Pancreas (tissue), 10 donors: ENCODE measurements at regions not wholly inside any gene's neighbourhood (a gene's known extent, or its start where the extent isn't known, plus 50 kb on each side); places are given as distances from the start of the nearest gene placed in this dataset.

ENCODE experiments used
- ATAC-seq, 4 donors: fragments of 200-7000 bp; cut with Tn5 transposase; one replicate each; pipeline versions ENCODE4 v1.8.0 to v1.9.1; 2020; ENCODE audit warnings: mild to moderate bottlenecking in 4 of 4, moderate library complexity in 4 of 4
- DNase-seq, 6 donors: peaks; one replicate each; pipeline ENCODE4 v3.0.0-alpha.2; 2020
- FAIRE-seq: peaks from 2 replicates; lab custom pipeline; 2012; peaks lifted over from hg19 to GRCh38; lab: Jason Lieb, UNC
- H3K27ac ChIP-seq, 4 donors: fragments of 200-600 bp; sonication (generic); 1 replicate in 3 of 4; 2 replicates in 1 of 4; pipeline versions ENCODE4 v1.5.0 to v1.8.0; 2020
- H3K27me3 ChIP-seq, 4 donors: fragments of 200-600 bp; one replicate each; pipeline ENCODE4 v1.8.0; 2021
- H3K36me3 ChIP-seq, 3 donors: fragments of 200-600 bp; sonication (generic) in 1 of 3; one replicate each; pipeline versions ENCODE4 v1.5.0 to v1.8.0; 2020 to 2021
- H3K4me1 ChIP-seq, 3 donors: fragments of 200-600 bp; one replicate each; pipeline ENCODE4 v1.8.0; 2021
- H3K4me3 ChIP-seq, 4 donors: fragments of 200-600 bp; sonication (generic) in 2 of 4; one replicate each; pipeline versions ENCODE4 v1.5.0 to v1.8.0; 2020 to 2021
- H3K9me3 ChIP-seq, 4 donors: fragments of 200-600 bp; one replicate each; pipeline ENCODE4 v1.8.0; 2021
- WGBS, 2 donors: extraction: QIAGEN DNeasy Blood & Tissue Kit; methylation state at CpG; one replicate each; pipeline ENCODE4 v1.1.7; 2013; 5-methylcytosine and 5-hydroxymethylcytosine counted together
- intact Hi-C, 3 donors: fragments of 100-400 bp; cut with DNase I; formaldehyde crosslinking; loops; one replicate each; pipeline versions ENCODE4 v1.11.1 to v1.14.2; 2022
- TF ChIP-seq, protein P1 (sequence below), 4 donors: fragments of 200-600 bp; sonication (generic) in 3 of 4; IDR thresholded peaks; one replicate each; pipeline versions ENCODE4 v1.5.0 to v1.8.0; 2021; ENCODE audit warnings: antibody characterized with exemption in 4 of 4
- donor health status: healthy with polysubstance abuse.
- donor health status: DM: no; HTN: no; CAD: no; lungs with moderate emphysema.
- donor health status: DM: no; HTN: no; CAD: no.
- donor health status: control.
- donor health status: control.
- donor health status: Bipolar disorder and iron deficiency.
- donor health status: DM: yes; HTN: yes; CAD: no.
- donor health status: DM: no; HTN: no; CAD: no.
- donor health status: DM: no; HTN: no; CAD: no.
- donor health status: DM: yes; HTN: yes; CAD: no.

DNA sequence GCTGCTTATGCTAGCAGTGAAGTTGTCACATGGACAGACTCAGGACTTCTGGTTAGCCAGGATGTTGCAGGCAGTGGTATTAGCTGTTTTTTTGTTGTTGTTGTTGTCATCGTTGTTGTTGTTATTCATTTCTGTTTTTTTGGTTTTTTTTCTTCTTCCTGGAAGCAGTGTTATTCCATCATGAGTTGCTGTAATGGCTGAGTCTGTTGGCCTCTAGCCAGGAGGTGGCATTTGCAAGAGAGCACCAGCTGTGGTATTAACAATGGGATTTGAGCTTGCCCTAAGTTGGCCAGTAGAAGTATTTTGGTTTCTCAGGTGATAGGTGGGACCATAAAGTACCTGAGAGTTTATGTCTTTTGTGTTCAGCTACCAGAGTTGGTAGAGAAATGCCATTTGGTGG, 561.1 kb downstream of the KCTD16 start:
- ATAC-seq (no peak), FAIRE-seq (no peak)
- WGBS, 2 donors = 47 to 78% methylated on average over 1 of the region's 1 CpG

GRCh38 chr5:144712090-144712489, 541.4 kb downstream of the KCTD16 start:
- Histone ChIP-seq H3K27me3 (no peaks in the 10 kb centered on the region), H3K4me3 (no peak overlapping the region), H3K27ac (no peak overlapping the region), H3K4me1 (no peaks in the 10 kb centered on the region), H3K36me3 (no peaks in the 10 kb centered on the region), H3K9me3 (no peaks in the 10 kb centered on the region)
- intact Hi-C loops = no loop called here
- FAIRE-seq = no peak
- WGBS, 2 donors = 70 to 74% methylated on average over 3 of the region's 3 CpGs
- ATAC-seq = no peak
- TF ChIP-seq, protein P1, sequence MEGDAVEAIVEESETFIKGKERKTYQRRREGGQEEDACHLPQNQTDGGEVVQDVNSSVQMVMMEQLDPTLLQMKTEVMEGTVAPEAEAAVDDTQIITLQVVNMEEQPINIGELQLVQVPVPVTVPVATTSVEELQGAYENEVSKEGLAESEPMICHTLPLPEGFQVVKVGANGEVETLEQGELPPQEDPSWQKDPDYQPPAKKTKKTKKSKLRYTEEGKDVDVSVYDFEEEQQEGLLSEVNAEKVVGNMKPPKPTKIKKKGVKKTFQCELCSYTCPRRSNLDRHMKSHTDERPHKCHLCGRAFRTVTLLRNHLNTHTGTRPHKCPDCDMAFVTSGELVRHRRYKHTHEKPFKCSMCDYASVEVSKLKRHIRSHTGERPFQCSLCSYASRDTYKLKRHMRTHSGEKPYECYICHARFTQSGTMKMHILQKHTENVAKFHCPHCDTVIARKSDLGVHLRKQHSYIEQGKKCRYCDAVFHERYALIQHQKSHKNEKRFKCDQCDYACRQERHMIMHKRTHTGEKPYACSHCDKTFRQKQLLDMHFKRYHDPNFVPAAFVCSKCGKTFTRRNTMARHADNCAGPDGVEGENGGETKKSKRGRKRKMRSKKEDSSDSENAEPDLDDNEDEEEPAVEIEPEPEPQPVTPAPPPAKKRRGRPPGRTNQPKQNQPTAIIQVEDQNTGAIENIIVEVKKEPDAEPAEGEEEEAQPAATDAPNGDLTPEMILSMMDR (IDR thresholded peaks at IDR 0.05) = no peak
- DNase-seq = no peak

More for the DNA sequence above, 561.1 kb downstream of the KCTD16 start:
- intact Hi-C loops = no loop called here
- H3K9me3 ChIP-seq = no peaks in the 10 kb centered on the region
- no peaks in the 10 kb centered on the region for H3K36me3 ChIP-seq
- no peak overlapping the region for H3K4me3 ChIP-seq
- H3K4me1 ChIP-seq = no peaks in the 10 kb centered on the region
- no peak for DNase-seq
- no peaks in the 10 kb centered on the region for H3K27me3 ChIP-seq
- TF ChIP-seq, protein P1 (IDR thresholded peaks at IDR 0.05) = no peak
- H3K27ac ChIP-seq = no peak overlapping the region

GRCh38 chr5:144711172-144711571, 540.5 kb downstream of the KCTD16 start:
- no peaks in the 10 kb centered on the region for H3K36me3 ChIP-seq
- H3K4me3 ChIP-seq = no peak overlapping the region
- no peaks in the 10 kb centered on the region for H3K4me1 ChIP-seq
- DNase-seq (no peak), FAIRE-seq (no peak), ATAC-seq (no peak)
- no peak overlapping the region for H3K27ac ChIP-seq
- H3K9me3 ChIP-seq = no peaks in the 10 kb centered on the region
- 67 to 71% methylated on average over 2 of the region's 2 CpGs for WGBS, 2 donors
- intact Hi-C loops = no loop called here
- no peaks in the 10 kb centered on the region for H3K27me3 ChIP-seq
- TF ChIP-seq, protein P1 (IDR thresholded peaks at IDR 0.05) = no peak

DNA sequence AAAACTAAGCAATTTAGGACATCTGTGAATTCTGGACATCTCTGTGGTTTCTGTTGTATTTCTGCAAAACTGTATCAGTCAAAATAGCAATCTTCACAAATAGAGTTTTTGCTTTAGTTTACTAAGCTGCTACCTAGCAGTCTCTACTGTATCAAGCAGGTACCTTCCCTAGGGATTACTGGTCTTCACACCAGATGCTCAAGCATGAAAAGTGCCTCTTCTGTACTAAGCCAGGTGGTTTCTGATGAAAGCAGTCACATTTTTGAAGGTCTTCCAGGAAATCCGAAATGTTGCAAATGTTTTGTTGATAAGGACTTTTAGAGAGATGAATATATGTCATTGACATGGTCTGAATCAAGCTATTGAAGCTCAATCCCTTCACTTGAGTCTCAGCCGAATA, 540.0 kb downstream of the KCTD16 start:
- peaks cover 0 to 4% (median 0%) of the 10 kb centered on the region in 4 donors for H3K27me3 ChIP-seq
- no peak overlapping the region for H3K4me3 ChIP-seq
- intact Hi-C loops = no loop called here
- H3K4me1 ChIP-seq = no peaks in the 10 kb centered on the region
- no peak for FAIRE-seq
- no peaks in the 10 kb centered on the region for H3K9me3 ChIP-seq
- H3K27ac ChIP-seq = no peak overlapping the region
- no peak for DNase-seq
- no peak for ATAC-seq
- TF ChIP-seq, protein P1 (IDR thresholded peaks at IDR 0.05) = no peak
- WGBS, 2 donors = 37 to 39% methylated on average over 2 of the region's 2 CpGs
- no peaks in the 10 kb centered on the region for H3K36me3 ChIP-seq

- Histone ChIP-seq H3K4me1 (no peaks in the 10 kb centered on the region), H3K4me3 (no peak overlapping the region), H3K27me3 (peaks cover 0 to 4% (median 0%) of the 10 kb centered on the region in 4 donors), H3K27ac (no peak overlapping the region), H3K36me3 (no peaks in the 10 kb centered on the region), H3K9me3 (no peaks in the 10 kb centered on the region)
- intact Hi-C loops = no loop called here
- no peak for ATAC-seq
- TF ChIP-seq, protein P1 (IDR thresholded peaks at IDR 0.05) = no peak
- FAIRE-seq = no peak
- DNase-seq = no peak
- WGBS, 2 donors = 57 to 58% methylated on average over 1 of the region's 1 CpG
Observed at GRCh38 chr5:144703776-144704175, 533.1 kb downstream of the KCTD16 start.
